ENCODE measurements at regions not wholly inside any gene's neighbourhood (a gene's known extent, or its start where the extent isn't known, plus 50 kb on each side); places are given as distances from the start of the nearest gene placed in this dataset.

DNA sequence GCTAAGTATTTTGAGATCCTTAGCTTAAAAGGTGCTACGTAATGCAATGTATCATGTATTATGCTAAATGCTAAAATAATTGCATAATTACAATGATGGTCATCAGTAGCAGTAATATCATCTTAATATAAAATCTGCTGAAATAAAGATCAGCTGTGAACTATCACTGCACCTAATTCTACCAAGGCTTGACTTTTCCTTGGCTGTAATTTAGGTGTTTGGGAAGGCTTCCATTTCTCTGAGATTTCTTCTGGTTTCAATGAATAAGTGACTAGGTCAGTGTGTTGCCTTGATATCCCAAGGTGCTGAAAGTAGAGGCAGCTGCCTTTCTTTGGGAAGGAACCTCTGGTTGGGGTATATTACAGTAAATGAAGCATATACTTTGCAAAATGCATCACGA, 376.1 kb downstream of the STK39 start:
- DNase-seq (ENCODE audit: extremely low read depth, low read depth): no peak
- TF ChIP-seq, protein P1, sequence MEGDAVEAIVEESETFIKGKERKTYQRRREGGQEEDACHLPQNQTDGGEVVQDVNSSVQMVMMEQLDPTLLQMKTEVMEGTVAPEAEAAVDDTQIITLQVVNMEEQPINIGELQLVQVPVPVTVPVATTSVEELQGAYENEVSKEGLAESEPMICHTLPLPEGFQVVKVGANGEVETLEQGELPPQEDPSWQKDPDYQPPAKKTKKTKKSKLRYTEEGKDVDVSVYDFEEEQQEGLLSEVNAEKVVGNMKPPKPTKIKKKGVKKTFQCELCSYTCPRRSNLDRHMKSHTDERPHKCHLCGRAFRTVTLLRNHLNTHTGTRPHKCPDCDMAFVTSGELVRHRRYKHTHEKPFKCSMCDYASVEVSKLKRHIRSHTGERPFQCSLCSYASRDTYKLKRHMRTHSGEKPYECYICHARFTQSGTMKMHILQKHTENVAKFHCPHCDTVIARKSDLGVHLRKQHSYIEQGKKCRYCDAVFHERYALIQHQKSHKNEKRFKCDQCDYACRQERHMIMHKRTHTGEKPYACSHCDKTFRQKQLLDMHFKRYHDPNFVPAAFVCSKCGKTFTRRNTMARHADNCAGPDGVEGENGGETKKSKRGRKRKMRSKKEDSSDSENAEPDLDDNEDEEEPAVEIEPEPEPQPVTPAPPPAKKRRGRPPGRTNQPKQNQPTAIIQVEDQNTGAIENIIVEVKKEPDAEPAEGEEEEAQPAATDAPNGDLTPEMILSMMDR (IDR thresholded peaks at IDR 0.05; ENCODE audit: low read depth, low read length, missing control alignments): no peak

DNA sequence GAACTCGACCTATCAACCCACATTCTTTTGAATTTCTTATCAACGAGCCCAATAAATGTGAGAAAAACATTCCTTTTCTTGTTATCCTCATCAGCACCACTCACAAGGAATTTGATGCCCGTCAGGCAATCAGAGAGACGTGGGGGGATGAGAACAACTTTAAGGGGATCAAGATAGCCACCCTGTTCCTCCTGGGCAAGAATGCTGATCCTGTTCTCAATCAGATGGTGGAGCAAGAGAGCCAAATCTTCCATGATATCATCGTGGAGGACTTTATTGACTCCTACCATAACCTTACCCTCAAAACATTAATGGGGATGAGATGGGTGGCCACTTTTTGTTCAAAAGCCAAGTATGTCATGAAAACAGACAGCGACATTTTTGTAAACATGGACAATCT, 378.2 kb downstream of the STK39 start:
- TF ChIP-seq, protein P1 (IDR thresholded peaks at IDR 0.05; ENCODE audit: low read depth, low read length, missing control alignments): no peak
- no peak for DNase-seq (ENCODE audit: extremely low read depth, low read depth)
- H3K4me3 ChIP-seq (replicated peaks; ENCODE audit: low read depth, low read length): no peak overlapping the region

More for the DNA sequence above, 376.1 kb downstream of the STK39 start:
- no peak overlapping the region for H3K4me3 ChIP-seq (replicated peaks; ENCODE audit: low read depth, low read length)

DNA sequence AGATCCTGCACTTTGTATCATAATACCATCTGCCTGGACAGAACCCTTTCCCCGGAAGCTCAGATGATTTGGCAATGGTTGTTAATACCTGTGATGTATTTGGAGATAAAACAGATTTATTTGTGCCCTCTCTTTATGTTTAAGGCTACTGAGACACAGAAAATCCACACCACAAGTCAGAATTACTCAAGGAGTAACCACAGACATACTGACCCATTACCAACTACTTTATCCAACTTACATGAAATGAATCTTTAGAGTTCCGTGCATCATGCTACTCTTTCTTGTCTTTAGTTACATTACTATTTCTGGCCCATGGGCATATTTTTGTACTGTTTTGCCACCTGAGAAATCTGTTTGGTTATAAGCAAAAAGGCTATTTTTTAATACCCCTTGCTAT, 384.0 kb downstream of the STK39 start:
- TF ChIP-seq, protein P1 (IDR thresholded peaks at IDR 0.05; ENCODE audit: low read depth, low read length, missing control alignments): no peak
- H3K4me3 ChIP-seq (replicated peaks; ENCODE audit: low read depth, low read length): no peak overlapping the region
- no peak for DNase-seq (ENCODE audit: extremely low read depth, low read depth)

DNA sequence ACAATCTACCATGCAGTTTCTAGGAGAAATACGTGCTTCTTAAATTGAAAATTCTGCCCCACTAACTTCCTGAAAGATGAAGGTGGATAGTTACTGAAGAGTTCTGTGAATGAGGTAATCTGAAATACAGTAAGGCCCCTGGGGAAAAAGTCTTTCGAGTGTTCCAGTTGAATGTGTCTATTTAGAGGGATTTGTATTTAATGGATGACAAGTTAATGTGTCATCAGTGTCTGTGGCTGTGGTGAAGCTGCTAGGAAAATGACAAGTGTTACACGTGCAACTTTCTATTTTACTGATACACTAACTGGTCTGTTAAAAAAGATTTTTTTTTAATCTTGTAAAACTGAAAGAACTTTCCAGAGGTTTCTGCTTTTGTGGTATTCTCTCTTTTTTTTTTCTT, 384.6 kb downstream of the STK39 start:
- no peak for DNase-seq (ENCODE audit: extremely low read depth, low read depth)
- TF ChIP-seq, protein P1 (IDR thresholded peaks at IDR 0.05; ENCODE audit: low read depth, low read length, missing control alignments): no peak
- no peak overlapping the region for H3K4me3 ChIP-seq (replicated peaks; ENCODE audit: low read depth, low read length)

DNA sequence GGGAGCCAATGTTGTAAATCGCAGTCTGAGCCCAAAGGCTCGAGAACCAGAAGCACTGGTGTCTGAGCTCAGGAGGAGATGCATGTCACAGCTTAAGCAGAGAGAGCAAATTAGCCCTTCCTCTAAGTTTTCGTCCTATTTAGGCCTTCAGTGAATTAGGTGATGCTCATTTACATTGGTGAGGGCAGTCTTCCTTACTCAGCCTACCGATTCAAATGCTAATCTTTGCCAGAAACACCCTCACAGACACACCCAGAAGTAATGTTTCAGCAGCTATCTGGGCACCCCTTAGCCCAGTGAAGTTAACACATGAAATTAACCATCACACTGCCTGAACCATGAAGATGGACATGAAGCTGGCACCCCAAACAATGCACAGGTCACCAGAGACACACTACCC, 385.1 kb downstream of the STK39 start:
- no peak overlapping the region for H3K4me3 ChIP-seq (replicated peaks; ENCODE audit: low read depth, low read length)
- no peak for DNase-seq (ENCODE audit: extremely low read depth, low read depth)
- TF ChIP-seq, protein P1 (IDR thresholded peaks at IDR 0.05; ENCODE audit: low read depth, low read length, missing control alignments): no peak

DNA sequence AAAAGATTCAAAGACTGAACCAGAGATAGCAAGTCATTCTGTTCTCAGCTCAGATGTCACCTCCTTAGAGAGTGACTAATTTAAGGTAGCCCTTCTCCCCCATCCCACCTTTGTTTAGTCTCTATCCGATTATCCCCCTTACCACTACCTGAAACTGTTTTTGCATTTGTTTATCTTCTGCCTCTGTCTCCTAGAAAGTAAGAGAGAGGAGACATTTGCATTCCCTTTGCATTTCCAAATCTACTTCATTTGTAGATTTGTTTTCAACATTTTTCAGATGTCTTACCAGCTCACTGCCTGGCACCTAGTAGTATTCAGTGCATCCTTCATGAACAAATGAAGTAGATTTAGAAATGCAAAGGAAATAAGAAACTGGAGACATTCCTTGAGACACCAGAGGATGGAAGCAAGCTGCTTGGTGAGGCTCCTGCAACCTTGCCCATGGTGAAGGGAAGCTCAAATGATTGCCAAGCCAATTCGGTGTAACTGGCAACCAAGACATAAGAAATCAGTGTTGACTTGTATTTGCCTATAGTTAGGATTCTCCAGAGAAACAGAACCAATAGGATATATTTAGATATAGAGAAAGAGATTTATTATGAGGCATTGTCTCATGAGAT, 385.7 kb downstream of the STK39 start:
- DNase-seq (ENCODE audit: extremely low read depth, low read depth): no peak
- no peak overlapping the region for H3K4me3 ChIP-seq (replicated peaks; ENCODE audit: low read depth, low read length)
- TF ChIP-seq, protein P1 (IDR thresholded peaks at IDR 0.05; ENCODE audit: low read depth, low read length, missing control alignments): no peak

DNA sequence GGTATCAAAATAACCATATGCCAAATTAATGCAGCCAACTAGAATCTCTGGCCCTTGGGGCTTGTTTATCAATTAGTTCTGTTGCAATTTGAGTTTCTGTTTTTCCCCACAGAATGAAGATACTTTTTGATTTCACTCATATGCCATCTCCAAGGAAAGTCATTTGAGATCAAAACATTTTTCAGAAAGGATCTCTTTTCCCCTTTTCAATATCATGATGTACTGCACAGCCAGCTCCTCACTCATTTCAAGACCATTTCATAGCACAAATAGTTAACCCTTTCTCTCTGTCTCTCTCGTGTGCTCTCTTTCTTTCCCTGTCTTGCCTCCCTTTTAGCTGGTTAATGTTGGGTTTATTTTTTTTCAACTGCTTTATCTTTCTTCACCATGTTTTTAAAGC, 387.3 kb downstream of the STK39 start:
- DNase-seq (ENCODE audit: extremely low read depth, low read depth): no peak
- no peak overlapping the region for H3K4me3 ChIP-seq (replicated peaks; ENCODE audit: low read depth, low read length)
- TF ChIP-seq, protein P1 (IDR thresholded peaks at IDR 0.05; ENCODE audit: low read depth, low read length, missing control alignments): no peak
